ENCODE measurements at regions not wholly inside any gene's neighbourhood (a gene's known extent, or its start where the extent isn't known, plus 50 kb on each side); places are given as distances from the start of the nearest gene placed in this dataset.

GRCh38 chr1:106173101-106173500 lies 883.4 kb upstream of the PRMT6 start:
- H3K27me3 ChIP-seq (ENCODE audit: control insufficient read depth in 4 of 4, insufficient read depth in 4 of 4, low read length in 3 of 4), result no peaks in the 10 kb centered on the region
- no peak for DNase-seq (ENCODE audit: low spot score)
- WGBS, result 86% methylated on average over 5 of the region's 5 CpGs

More at GRCh38 chr1:106173101-106173500, 883.4 kb upstream of the PRMT6 start:
- no peaks in the 10 kb centered on the region for H3K4me1 ChIP-seq (ENCODE audit: control insufficient read depth in 4 of 4, insufficient read depth in 4 of 4, low read length in 3 of 4)
- H3K4me3 ChIP-seq (ENCODE audit: low read depth in 1 of 3, low read length in 3 of 3), result no peak overlapping the region
- TF ChIP-seq REST (IDR thresholded peaks at IDR 0.05), result no peak
- TF ChIP-seq GABPA (IDR thresholded peaks at IDR 0.05 in 1 of 2, conservative IDR thresholded peaks at IDR 0.05 in 1 of 2), result no peak
- no peak for TF ChIP-seq TAF1 (conservative IDR thresholded peaks at IDR 0.05)
- TF ChIP-seq MAX (IDR thresholded peaks at IDR 0.05), result no peak
- TF ChIP-seq ATF3 (IDR thresholded peaks at IDR 0.05), result no peak
- TF ChIP-seq YY1 (IDR thresholded peaks at IDR 0.05), result no peak
- no peak for TF ChIP-seq JUND (IDR thresholded peaks at IDR 0.05)
- TF ChIP-seq HNF4G (IDR thresholded peaks at IDR 0.05), result no peak
- no peak for TF ChIP-seq NR2F2 (IDR thresholded peaks at IDR 0.05)
- TF ChIP-seq CTCF (IDR thresholded peaks at IDR 0.05; ENCODE audit: low read depth, low read length, missing input control), result no peak
- TF ChIP-seq RAD21 (IDR thresholded peaks at IDR 0.05), result no peak
- TF ChIP-seq FOXA1 (IDR thresholded peaks at IDR 0.05), result no peak
- no peak for TF ChIP-seq ZBTB33 (IDR thresholded peaks at IDR 0.05)
- no peak for TF ChIP-seq SP1 (IDR thresholded peaks at IDR 0.05)
- no peak overlapping the region for H3K9ac ChIP-seq (ENCODE audit: low read depth in 1 of 2, low read length in 2 of 2)
- no peaks in the 10 kb centered on the region for H3K36me3 ChIP-seq (ENCODE audit: control insufficient read depth in 4 of 4, insufficient read depth in 3 of 4, low read depth in 1 of 4, low read length in 3 of 4)
- no peak overlapping the region for H3K27ac ChIP-seq (ENCODE audit: low read depth in 1 of 2, low read length in 2 of 2)
- no peaks in the 10 kb centered on the region for H3K9me3 ChIP-seq (ENCODE audit: control insufficient read depth in 4 of 4, low read length in 3 of 4)

Data from liver (tissue), 8 donors.